Left lung (tissue), 4 donors: ENCODE measurements at regions not wholly inside any gene's neighbourhood (a gene's known extent, or its start where the extent isn't known, plus 50 kb on each side); places are given as distances from the start of the nearest gene placed in this dataset.

Experiments used
- ATAC-seq: fragments of 200-7000 bp; cut with Tn5 transposase; one replicate; pipeline ENCODE4 v1.9.1; 2020; ENCODE audit warnings: moderate library complexity
- DNase-seq, 4 donors: peaks; one replicate each; pipeline ENCODE4 v3.0.0-alpha.2; 2013 to 2020
- H3K27ac ChIP-seq, 2 donors: fragments of 200-600 bp; sonication (generic) in 1 of 2; one replicate each; pipeline versions ENCODE4 v1.5.0 to v1.8.0; 2020 to 2021
- H3K27me3 ChIP-seq, 2 donors: fragments of 200-600 bp; sonication (generic) in 1 of 2; one replicate each; pipeline versions ENCODE4 v1.5.0 to v1.8.0; 2020 to 2021
- H3K36me3 ChIP-seq, 2 donors: fragments of 200-600 bp; sonication (generic) in 1 of 2; one replicate each; pipeline versions ENCODE4 v1.5.0 to v1.8.0; 2020 to 2021
- H3K4me1 ChIP-seq, 2 donors: fragments of 200-600 bp; one replicate each; pipeline ENCODE4 v1.8.0; 2021
- H3K4me3 ChIP-seq, 2 donors: fragments of 200-600 bp; sonication (generic) in 1 of 2; one replicate each; pipeline versions ENCODE4 v1.5.0 to v1.8.0; 2020 to 2021; ENCODE audit warnings: mild to moderate bottlenecking in 1 of 2
- H3K9me3 ChIP-seq, 2 donors: fragments of 200-600 bp; sonication (generic) in 1 of 2; one replicate each; pipeline versions ENCODE4 v1.5.0 to v1.8.0; 2020 to 2021
- CTCF ChIP-seq, 2 donors: fragments of 200-600 bp; sonication (generic) in 1 of 2; IDR thresholded peaks; one replicate each; pipeline versions ENCODE4 v1.5.0 to v1.8.0; 2021; ENCODE audit warnings: antibody characterized with exemption in 2 of 2
- intact Hi-C, 2 donors: fragments of 100-400 bp; cut with DNase I; formaldehyde crosslinking; loops; one replicate each; pipeline versions ENCODE4 v1.11.2 to v1.14.2; 2022
- donor health status: DM: no; HTN: yes; CAD: no.
- donor health status: DM: no; HTN: no; CAD: no.

- intact Hi-C loops = no loop called here
- ATAC-seq = no peak
- Histone ChIP-seq H3K4me3 (no peak overlapping the region), H3K4me1 (no peaks in the 10 kb centered on the region), H3K36me3 (no peaks in the 10 kb centered on the region), H3K9me3 (peaks cover 0 to 21% of the 10 kb centered on the region in 2 donors), H3K27me3 (no peaks in the 10 kb centered on the region), H3K27ac (no peak overlapping the region)
- TF ChIP-seq CTCF (IDR thresholded peaks at IDR 0.05) = no peak
- no peak for DNase-seq
Measured at GRCh38 chr5:13143214-13143613, 801.3 kb downstream of the DNAH5 start.

- no peaks in the 10 kb centered on the region for H3K27me3 ChIP-seq
- intact Hi-C loops = no loop called here
- no peak overlapping the region for H3K4me3 ChIP-seq
Measured at GRCh38 chr5:13133951-13134350, 810.5 kb downstream of the DNAH5 start.

GRCh38 chr5:13115476-13115875, 829.0 kb downstream of the DNAH5 start:
- Histone ChIP-seq H3K36me3 (no peaks in the 10 kb centered on the region), H3K27ac (no peak overlapping the region), H3K9me3 (peaks cover 0 to 3% of the 10 kb centered on the region in 2 donors), H3K4me1 (no peaks in the 10 kb centered on the region), H3K27me3 (no peaks in the 10 kb centered on the region), H3K4me3 (no peak overlapping the region)
- ATAC-seq (no peak), DNase-seq (no peak)
- TF ChIP-seq CTCF (IDR thresholded peaks at IDR 0.05) = no peak
- intact Hi-C loops = no loop called here

More at GRCh38 chr5:13133951-13134350, 810.5 kb downstream of the DNAH5 start:
- H3K4me1 ChIP-seq = no peaks in the 10 kb centered on the region
- H3K27ac ChIP-seq = no peak overlapping the region
- peaks cover 0 to 8% of the 10 kb centered on the region in 2 donors for H3K9me3 ChIP-seq
- TF ChIP-seq CTCF (IDR thresholded peaks at IDR 0.05) = no peak
- ATAC-seq (no peak), DNase-seq (no peak)
- no peaks in the 10 kb centered on the region for H3K36me3 ChIP-seq

GRCh38 chr5:13108265-13108664, 836.2 kb downstream of the DNAH5 start:
- H3K27me3 ChIP-seq = no peaks in the 10 kb centered on the region
- intact Hi-C loops = no loop called here
- no peak overlapping the region for H3K27ac ChIP-seq
- peaks cover 0 to 2% of the 10 kb centered on the region in 2 donors for H3K9me3 ChIP-seq
- H3K4me3 ChIP-seq = no peak overlapping the region
- no peaks in the 10 kb centered on the region for H3K4me1 ChIP-seq
- no peaks in the 10 kb centered on the region for H3K36me3 ChIP-seq
- no peak for TF ChIP-seq CTCF (IDR thresholded peaks at IDR 0.05)
- no peak for DNase-seq
- ATAC-seq = no peak

GRCh38 chr5:13107537-13107936, 837.0 kb downstream of the DNAH5 start:
- no peaks in the 10 kb centered on the region for H3K4me1 ChIP-seq
- no peaks in the 10 kb centered on the region for H3K9me3 ChIP-seq
- TF ChIP-seq CTCF (IDR thresholded peaks at IDR 0.05) = no peak
- DNase-seq (no peak), ATAC-seq (no peak)
- no peaks in the 10 kb centered on the region for H3K27me3 ChIP-seq
- no peak overlapping the region for H3K4me3 ChIP-seq
- no peak overlapping the region for H3K27ac ChIP-seq
- no peaks in the 10 kb centered on the region for H3K36me3 ChIP-seq
- intact Hi-C loops = no loop called here
